IgD-negative memory B cell (primary cell): ENCODE measurements at regions not wholly inside any gene's neighbourhood (a gene's known extent, or its start where the extent isn't known, plus 50 kb on each side); places are given as distances from the start of the nearest gene placed in this dataset.

ENCODE experiments used
- H3K27ac Mint-ChIP-seq, 3 donors: one replicate each; pipeline ENCODE4 v1.8.0; 2020 to 2022; ENCODE audit warnings: mild to moderate bottlenecking in 3 of 3, mixed read lengths in 3 of 3, moderate library complexity in 1 of 3
- H3K27me3 Mint-ChIP-seq: one replicate; pipeline ENCODE4 v1.8.0; 2021; ENCODE audit warnings: mixed read lengths
- H3K36me3 Mint-ChIP-seq: one replicate; pipeline ENCODE4 v1.8.0; 2020; ENCODE audit warnings: mild to moderate bottlenecking, mixed read lengths
- H3K4me1 Mint-ChIP-seq, 3 donors: one replicate each; pipeline ENCODE4 v1.8.0; 2020 to 2022; ENCODE audit warnings: mixed read lengths in 3 of 3, mild to moderate bottlenecking in 1 of 3
- H3K4me3 Mint-ChIP-seq, 4 donors: one replicate each; pipeline ENCODE4 v1.8.0; 2020 to 2022; ENCODE audit warnings: mild to moderate bottlenecking in 4 of 4, mixed read lengths in 4 of 4, moderate library complexity in 3 of 4
- H3K9me3 Mint-ChIP-seq, 3 donors: one replicate each; pipeline ENCODE4 v1.8.0; 2020 to 2021; ENCODE audit warnings: mixed read lengths in 3 of 3, mild to moderate bottlenecking in 1 of 3

- Mint-ChIP-seq H3K9me3 (peaks cover 0 to 13% (median 0%) of the 10 kb centered on the region in 3 donors), H3K27ac (no peak overlapping the region), H3K36me3 (peaks cover 2% of the 10 kb centered on the region), H3K4me3 (peak overlapping the region in 1 of 4 donors; percentile 7), H3K4me1 (no peaks in the 10 kb centered on the region), H3K27me3 (no peaks in the 10 kb centered on the region)
Measured at GRCh38 chr5:158268286-158268685, 409.3 kb upstream of the CLINT1 start.

GRCh38 chr5:158267228-158267627 is 408.3 kb upstream of the CLINT1 start:
- H3K9me3 Mint-ChIP-seq = peaks cover 0 to 13% (median 0%) of the 10 kb centered on the region in 3 donors
- H3K27me3 Mint-ChIP-seq = no peaks in the 10 kb centered on the region
- H3K27ac Mint-ChIP-seq = no peak overlapping the region
- no peaks in the 10 kb centered on the region for H3K4me1 Mint-ChIP-seq
- H3K36me3 Mint-ChIP-seq = peaks cover 2% of the 10 kb centered on the region
- no peak overlapping the region for H3K4me3 Mint-ChIP-seq

GRCh38 chr5:158265931-158266700 is 407.2 kb upstream of the CLINT1 start:
- Mint-ChIP-seq H3K4me3 (no peak overlapping the region), H3K36me3 (peaks cover 2% of the 10 kb centered on the region), H3K27me3 (peaks cover 2% of the 10 kb centered on the region), H3K9me3 (peaks cover 0 to 13% (median 0%) of the 10 kb centered on the region in 3 donors), H3K4me1 (peaks cover 0 to 2% (median 0%) of the 10 kb centered on the region in 3 donors), H3K27ac (no peak overlapping the region)

GRCh38 chr5:158265346-158265745 is 406.4 kb upstream of the CLINT1 start:
- Mint-ChIP-seq H3K9me3 (peaks cover 0 to 13% (median 0%) of the 10 kb centered on the region in 3 donors), H3K4me1 (peaks cover 0 to 2% (median 0%) of the 10 kb centered on the region in 3 donors), H3K36me3 (peaks cover 2% of the 10 kb centered on the region), H3K4me3 (no peak overlapping the region), H3K27me3 (peaks cover 2% of the 10 kb centered on the region), H3K27ac (no peak overlapping the region)

GRCh38 chr5:158264264-158264663 is 405.3 kb upstream of the CLINT1 start:
- H3K27ac Mint-ChIP-seq = no peak overlapping the region
- H3K9me3 Mint-ChIP-seq = peaks cover 0 to 13% (median 0%) of the 10 kb centered on the region in 3 donors
- no peak overlapping the region for H3K4me3 Mint-ChIP-seq
- peaks cover 2% of the 10 kb centered on the region for H3K27me3 Mint-ChIP-seq
- H3K36me3 Mint-ChIP-seq = peaks cover 2% of the 10 kb centered on the region
- peaks cover 0 to 2% (median 0%) of the 10 kb centered on the region in 3 donors for H3K4me1 Mint-ChIP-seq

GRCh38 chr5:158261674-158262367 is 402.9 kb upstream of the CLINT1 start:
- Mint-ChIP-seq H3K4me1 (peaks cover 0 to 2% (median 0%) of the 10 kb centered on the region in 3 donors), H3K27ac (no peak overlapping the region), H3K4me3 (no peak overlapping the region), H3K36me3 (peaks cover 2% of the 10 kb centered on the region), H3K27me3 (peaks cover 2% of the 10 kb centered on the region), H3K9me3 (peaks cover 0 to 2% (median 0%) of the 10 kb centered on the region in 3 donors)

- Mint-ChIP-seq H3K9me3 (peaks cover 0 to 2% (median 0%) of the 10 kb centered on the region in 3 donors), H3K4me3 (no peak overlapping the region), H3K4me1 (no peaks in the 10 kb centered on the region), H3K27ac (no peak overlapping the region), H3K27me3 (peaks cover 6% of the 10 kb centered on the region), H3K36me3 (peaks cover 7% of the 10 kb centered on the region)
Measured at GRCh38 chr5:158256096-158256495, 397.2 kb upstream of the CLINT1 start.

GRCh38 chr5:158255609-158256008 is 396.7 kb upstream of the CLINT1 start:
- no peaks in the 10 kb centered on the region for H3K4me1 Mint-ChIP-seq
- peaks cover 7% of the 10 kb centered on the region for H3K27me3 Mint-ChIP-seq
- H3K36me3 Mint-ChIP-seq = peaks cover 7% of the 10 kb centered on the region
- no peak overlapping the region for H3K4me3 Mint-ChIP-seq
- H3K9me3 Mint-ChIP-seq = peaks cover 0 to 2% (median 0%) of the 10 kb centered on the region in 3 donors
- no peak overlapping the region for H3K27ac Mint-ChIP-seq

GRCh38 chr5:158246661-158247060 is 387.7 kb upstream of the CLINT1 start:
- Mint-ChIP-seq H3K27ac (no peak overlapping the region), H3K36me3 (peaks cover 4% of the 10 kb centered on the region), H3K27me3 (peaks cover 5% of the 10 kb centered on the region), H3K4me3 (no peak overlapping the region), H3K4me1 (no peaks in the 10 kb centered on the region), H3K9me3 (no peaks in the 10 kb centered on the region)

- Mint-ChIP-seq H3K4me3 (no peak overlapping the region), H3K27ac (no peak overlapping the region), H3K36me3 (no peaks in the 10 kb centered on the region), H3K27me3 (no peaks in the 10 kb centered on the region), H3K9me3 (no peaks in the 10 kb centered on the region), H3K4me1 (no peaks in the 10 kb centered on the region)
Measured at GRCh38 chr5:158245513-158245912, 386.6 kb upstream of the CLINT1 start.

GRCh38 chr5:158244882-158245281 is 385.9 kb upstream of the CLINT1 start:
- no peaks in the 10 kb centered on the region for H3K36me3 Mint-ChIP-seq
- H3K27ac Mint-ChIP-seq = no peak overlapping the region
- H3K9me3 Mint-ChIP-seq = peaks cover 0 to 4% (median 0%) of the 10 kb centered on the region in 3 donors
- no peaks in the 10 kb centered on the region for H3K27me3 Mint-ChIP-seq
- no peak overlapping the region for H3K4me3 Mint-ChIP-seq
- H3K4me1 Mint-ChIP-seq = no peaks in the 10 kb centered on the region

- Mint-ChIP-seq H3K36me3 (peaks cover 8% of the 10 kb centered on the region), H3K9me3 (peaks cover 3 to 7% (median 3%) of the 10 kb centered on the region in 3 donors), H3K27ac (no peak overlapping the region), H3K4me1 (peaks cover 0 to 10% (median 2%) of the 10 kb centered on the region in 3 donors), H3K4me3 (no peak overlapping the region), H3K27me3 (peaks cover 2% of the 10 kb centered on the region)
Measured at GRCh38 chr5:158236511-158237335, 377.8 kb upstream of the CLINT1 start.

- Mint-ChIP-seq H3K4me1 (peaks cover 0 to 10% (median 2%) of the 10 kb centered on the region in 3 donors), H3K27me3 (peaks cover 2% of the 10 kb centered on the region), H3K9me3 (peaks cover 3 to 5% (median 3%) of the 10 kb centered on the region in 3 donors), H3K4me3 (no peak overlapping the region), H3K36me3 (peaks cover 8% of the 10 kb centered on the region), H3K27ac (no peak overlapping the region)
Measured at GRCh38 chr5:158235159-158235547, 376.2 kb upstream of the CLINT1 start.

- Mint-ChIP-seq H3K4me1 (peaks cover 0 to 10% (median 2%) of the 10 kb centered on the region in 3 donors), H3K36me3 (peaks cover 6% of the 10 kb centered on the region), H3K9me3 (peaks cover 3% of the 10 kb centered on the region in 3 donors), H3K4me3 (peak overlapping the region in 1 of 4 donors; percentile 57), H3K27ac (no peak overlapping the region), H3K27me3 (peaks cover 2% of the 10 kb centered on the region)
Measured at GRCh38 chr5:158234323-158235158, 375.6 kb upstream of the CLINT1 start.
